ENCODE measurements at regions not wholly inside any gene's neighbourhood (a gene's known extent, or its start where the extent isn't known, plus 50 kb on each side); places are given as distances from the start of the nearest gene placed in this dataset.

DNA sequence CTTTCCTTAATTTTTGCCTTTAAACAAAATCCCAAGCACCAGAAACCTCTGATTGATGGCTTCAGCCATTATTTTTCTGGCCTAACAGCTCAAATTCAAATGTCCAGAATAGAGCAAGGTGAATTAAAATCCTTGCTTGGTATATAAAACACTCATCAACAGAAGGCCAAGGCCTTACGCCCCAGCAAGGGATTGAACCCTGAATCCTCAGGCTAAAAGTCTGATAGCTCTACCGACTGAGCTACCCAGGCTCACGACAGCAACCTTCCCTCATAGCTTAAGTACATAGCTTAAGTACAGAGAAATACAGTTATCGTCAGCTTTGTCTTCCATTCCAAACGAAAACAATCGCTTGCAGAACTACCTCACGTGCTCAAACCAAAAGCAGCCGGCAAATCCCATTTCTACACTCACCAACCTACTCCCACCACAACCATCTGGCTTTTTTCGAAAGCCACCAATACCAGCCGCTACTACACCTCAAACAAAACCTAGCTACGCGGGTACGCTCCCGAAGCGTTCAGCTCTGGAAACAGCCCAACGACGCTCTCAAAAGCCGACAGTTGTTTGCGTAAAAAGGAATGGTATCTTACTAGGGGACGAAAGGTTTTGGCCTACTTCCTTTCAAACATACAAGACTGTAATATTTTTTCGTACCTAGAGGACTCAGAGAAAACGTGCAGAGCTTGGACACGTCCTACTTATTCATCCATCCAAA, 167.5 kb downstream of the GPX5 start:
- no peak overlapping the region for H3K18ac ChIP-seq (ENCODE audit: low read length)
- DNase-seq = no peak
- no peak overlapping the region for H3K23ac ChIP-seq (ENCODE audit: low read length)
- no peak overlapping the region for H3K9ac ChIP-seq (ENCODE audit: low read length)
- no peak overlapping the region for H2BK120ac ChIP-seq (ENCODE audit: insufficient read depth, low read length, poor library complexity)
- H3K79me1 ChIP-seq (ENCODE audit: low read length) = no peaks in the 10 kb centered on the region
- H2AFZ ChIP-seq (ENCODE audit: insufficient read depth, low read length, poor library complexity) = no peak overlapping the region
- peak overlapping the region; percentile 40 for H3K4me2 ChIP-seq (ENCODE audit: low read length)
- H3K27ac ChIP-seq (ENCODE audit: low read depth, low read length) = no peak overlapping the region
- H4K91ac ChIP-seq (ENCODE audit: low read depth, low read length) = no peak overlapping the region
- peaks cover 15% of the 10 kb centered on the region for H3K27me3 ChIP-seq (ENCODE audit: insufficient read depth, low read length)
- no peaks in the 10 kb centered on the region for H3K9me3 ChIP-seq (ENCODE audit: insufficient read depth, low read depth, low read length)
- no peak overlapping the region for H4K12ac ChIP-seq (ENCODE audit: low read depth, low read length)
- no peak overlapping the region for H2AK5ac ChIP-seq (ENCODE audit: low read length)
- no peak overlapping the region for H3K4me3 ChIP-seq (ENCODE audit: low read depth, low read length)
- no peak overlapping the region for H2BK12ac ChIP-seq (ENCODE audit: low read length)
- H3K36me3 ChIP-seq (ENCODE audit: control insufficient read depth in 1 of 2, insufficient read depth in 2 of 2, low read length in 2 of 2) = no peaks in the 10 kb centered on the region
- H3K4ac ChIP-seq (ENCODE audit: low read depth, low read length) = no peak overlapping the region
- no peaks in the 10 kb centered on the region for H3K79me2 ChIP-seq (ENCODE audit: control insufficient read depth, insufficient read depth, low read length, poor library complexity)
- no CpG with 5 or more reads among the region's 23 CpGs for WGBS (ENCODE audit: extremely low coverage, insufficient coverage, insufficient read length)
- H3K14ac ChIP-seq (ENCODE audit: low read length) = no peak overlapping the region
- no peak overlapping the region for H4K8ac ChIP-seq (ENCODE audit: low read depth, low read length)
- H2BK5ac ChIP-seq (ENCODE audit: low read depth, low read length, poor library complexity) = no peak overlapping the region
- H3K4me1 ChIP-seq (ENCODE audit: control insufficient read depth in 1 of 2, insufficient read depth in 2 of 2, low read length in 2 of 2) = peaks cover 0 to 3% of the 10 kb centered on the region in 2 experiments

DNA sequence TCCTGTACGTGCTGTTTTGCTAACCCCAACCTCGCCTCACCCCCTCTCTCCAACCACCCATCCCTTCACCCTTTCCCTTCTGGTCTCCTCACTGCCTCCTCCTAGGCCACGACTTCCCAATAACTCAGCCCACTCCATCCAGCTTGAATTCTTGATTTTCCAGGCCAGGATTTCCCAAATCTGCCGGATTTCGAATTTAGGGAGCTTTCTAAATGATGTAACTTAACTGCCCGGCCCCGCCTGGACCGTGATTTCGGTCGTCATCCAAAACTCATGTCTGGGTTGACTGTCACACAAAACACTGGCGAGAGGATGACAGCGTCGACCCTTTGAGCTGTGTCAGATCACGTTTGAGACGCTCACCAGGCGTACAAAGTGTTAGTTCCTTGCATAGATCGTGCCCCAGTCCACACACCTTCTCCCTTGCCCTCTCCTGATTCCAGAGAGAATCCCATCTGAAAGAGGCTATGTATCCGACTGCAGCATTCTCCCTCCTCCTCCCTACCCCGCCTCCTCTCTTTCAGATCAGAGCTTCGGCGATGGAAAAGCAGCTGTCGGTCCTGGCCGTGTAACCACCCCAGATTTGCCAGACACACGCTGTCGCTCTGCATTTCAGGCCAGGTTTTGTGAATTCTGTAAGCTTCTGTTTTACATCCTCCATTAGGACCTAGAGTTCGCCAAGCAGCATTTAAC, 168.2 kb downstream of the GPX5 start:
- no peak overlapping the region for H3K23ac ChIP-seq (ENCODE audit: low read length)

GRCh38 chr6:28695715-28696114, 170.0 kb downstream of the GPX5 start:
- H3K9me3 ChIP-seq (ENCODE audit: insufficient read depth, low read depth, low read length) = no peaks in the 10 kb centered on the region
- DNase-seq = no peak
- no peak overlapping the region for H4K8ac ChIP-seq (ENCODE audit: low read depth, low read length)
- H2AFZ ChIP-seq (ENCODE audit: insufficient read depth, low read length, poor library complexity) = no peak overlapping the region
- H3K14ac ChIP-seq (ENCODE audit: low read length) = no peak overlapping the region
- no peak overlapping the region for H3K23ac ChIP-seq (ENCODE audit: low read length)
- no peaks in the 10 kb centered on the region for H3K79me1 ChIP-seq (ENCODE audit: low read length)
- H3K4me3 ChIP-seq (ENCODE audit: low read depth, low read length) = no peak overlapping the region
- no peak overlapping the region for H3K18ac ChIP-seq (ENCODE audit: low read length)
- no peak overlapping the region for H3K4ac ChIP-seq (ENCODE audit: low read depth, low read length)
- no CpG with 5 or more reads among the region's 11 CpGs for WGBS (ENCODE audit: extremely low coverage, insufficient coverage, insufficient read length)
- H2BK5ac ChIP-seq (ENCODE audit: low read depth, low read length, poor library complexity) = no peak overlapping the region
- peaks cover 0 to 3% of the 10 kb centered on the region in 2 experiments for H3K4me1 ChIP-seq (ENCODE audit: control insufficient read depth in 1 of 2, insufficient read depth in 2 of 2, low read length in 2 of 2)
- no peak overlapping the region for H2BK12ac ChIP-seq (ENCODE audit: low read length)
- no peak overlapping the region for H2BK120ac ChIP-seq (ENCODE audit: insufficient read depth, low read length, poor library complexity)
- H3K27ac ChIP-seq (ENCODE audit: low read depth, low read length) = no peak overlapping the region
- no peak overlapping the region for H2AK5ac ChIP-seq (ENCODE audit: low read length)
- no peak overlapping the region for H3K4me2 ChIP-seq (ENCODE audit: low read length)
- H3K36me3 ChIP-seq (ENCODE audit: control insufficient read depth in 1 of 2, insufficient read depth in 2 of 2, low read length in 2 of 2) = no peaks in the 10 kb centered on the region
- no peak overlapping the region for H4K12ac ChIP-seq (ENCODE audit: low read depth, low read length)
- no peak overlapping the region for H3K9ac ChIP-seq (ENCODE audit: low read length)
- peaks cover 15% of the 10 kb centered on the region for H3K27me3 ChIP-seq (ENCODE audit: insufficient read depth, low read length)
- H4K91ac ChIP-seq (ENCODE audit: low read depth, low read length) = no peak overlapping the region
- no peaks in the 10 kb centered on the region for H3K79me2 ChIP-seq (ENCODE audit: control insufficient read depth, insufficient read depth, low read length, poor library complexity)

More for the DNA sequence above, 168.2 kb downstream of the GPX5 start:
- WGBS (ENCODE audit: extremely low coverage, insufficient coverage, insufficient read length) = no CpG with 5 or more reads among the region's 26 CpGs
- H3K14ac ChIP-seq (ENCODE audit: low read length) = no peak overlapping the region
- H3K18ac ChIP-seq (ENCODE audit: low read length) = no peak overlapping the region
- peaks cover 15% of the 10 kb centered on the region for H3K27me3 ChIP-seq (ENCODE audit: insufficient read depth, low read length)
- H4K8ac ChIP-seq (ENCODE audit: low read depth, low read length) = no peak overlapping the region
- H3K4me1 ChIP-seq (ENCODE audit: control insufficient read depth in 1 of 2, insufficient read depth in 2 of 2, low read length in 2 of 2) = peaks cover 0 to 3% of the 10 kb centered on the region in 2 experiments
- no peak overlapping the region for H2BK12ac ChIP-seq (ENCODE audit: low read length)
- no peak overlapping the region for H4K91ac ChIP-seq (ENCODE audit: low read depth, low read length)
- no peak overlapping the region for H2AK5ac ChIP-seq (ENCODE audit: low read length)
- H3K79me2 ChIP-seq (ENCODE audit: control insufficient read depth, insufficient read depth, low read length, poor library complexity) = no peaks in the 10 kb centered on the region
- H3K9ac ChIP-seq (ENCODE audit: low read length) = no peak overlapping the region
- H3K4me2 ChIP-seq (ENCODE audit: low read length) = peak overlapping the region; percentile 40
- H3K79me1 ChIP-seq (ENCODE audit: low read length) = no peaks in the 10 kb centered on the region
- no peak overlapping the region for H3K27ac ChIP-seq (ENCODE audit: low read depth, low read length)
- no peak overlapping the region for H4K12ac ChIP-seq (ENCODE audit: low read depth, low read length)
- H3K4ac ChIP-seq (ENCODE audit: low read depth, low read length) = no peak overlapping the region
- H2BK120ac ChIP-seq (ENCODE audit: insufficient read depth, low read length, poor library complexity) = no peak overlapping the region
- no peaks in the 10 kb centered on the region for H3K9me3 ChIP-seq (ENCODE audit: insufficient read depth, low read depth, low read length)
- H2AFZ ChIP-seq (ENCODE audit: insufficient read depth, low read length, poor library complexity) = no peak overlapping the region
- no peak for DNase-seq
- no peak overlapping the region for H2BK5ac ChIP-seq (ENCODE audit: low read depth, low read length, poor library complexity)
- no peak overlapping the region for H3K4me3 ChIP-seq (ENCODE audit: low read depth, low read length)
- no peaks in the 10 kb centered on the region for H3K36me3 ChIP-seq (ENCODE audit: control insufficient read depth in 1 of 2, insufficient read depth in 2 of 2, low read length in 2 of 2)

DNA sequence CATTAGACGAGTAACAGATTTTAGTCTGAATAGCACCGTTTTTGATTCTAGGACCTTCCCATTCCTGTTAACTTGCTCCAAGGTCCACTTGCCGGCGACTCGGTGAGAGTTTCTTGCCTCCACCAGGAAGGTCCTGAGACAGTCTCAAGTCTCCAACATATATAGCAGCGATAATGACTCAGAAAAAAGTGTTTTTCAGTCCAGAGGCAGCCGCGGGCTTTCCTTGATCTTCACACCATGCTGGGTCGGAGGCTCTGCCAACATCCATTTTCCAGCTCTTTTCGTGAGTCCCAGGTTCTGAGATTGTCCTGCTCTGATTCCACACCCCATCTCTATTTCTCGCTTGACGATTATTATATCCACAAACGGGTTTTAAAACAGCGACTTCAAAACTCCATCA, 170.5 kb downstream of the GPX5 start:
- Histone ChIP-seq H3K27ac (ENCODE audit: low read depth, low read length) (no peak overlapping the region), H2AK5ac (ENCODE audit: low read length) (no peak overlapping the region), H2AFZ (ENCODE audit: insufficient read depth, low read length, poor library complexity) (no peak overlapping the region), H3K14ac (ENCODE audit: low read length) (no peak overlapping the region), H2BK5ac (ENCODE audit: low read depth, low read length, poor library complexity) (no peak overlapping the region), H3K4me1 (ENCODE audit: control insufficient read depth in 1 of 2, insufficient read depth in 2 of 2, low read length in 2 of 2) (peaks cover 0 to 3% of the 10 kb centered on the region in 2 experiments), H3K9me3 (ENCODE audit: insufficient read depth, low read depth, low read length) (no peaks in the 10 kb centered on the region), H3K27me3 (ENCODE audit: insufficient read depth, low read length) (peaks cover 15% of the 10 kb centered on the region), H3K18ac (ENCODE audit: low read length) (no peak overlapping the region), H3K79me1 (ENCODE audit: low read length) (no peaks in the 10 kb centered on the region), H3K9ac (ENCODE audit: low read length) (no peak overlapping the region), H4K91ac (ENCODE audit: low read depth, low read length) (no peak overlapping the region), H4K12ac (ENCODE audit: low read depth, low read length) (no peak overlapping the region), H2BK120ac (ENCODE audit: insufficient read depth, low read length, poor library complexity) (no peak overlapping the region), H3K79me2 (ENCODE audit: control insufficient read depth, insufficient read depth, low read length, poor library complexity) (no peaks in the 10 kb centered on the region), H3K4ac (ENCODE audit: low read depth, low read length) (no peak overlapping the region), H3K4me3 (ENCODE audit: low read depth, low read length) (no peak overlapping the region), H2BK12ac (ENCODE audit: low read length) (no peak overlapping the region), H3K36me3 (ENCODE audit: control insufficient read depth in 1 of 2, insufficient read depth in 2 of 2, low read length in 2 of 2) (no peaks in the 10 kb centered on the region), H3K23ac (ENCODE audit: low read length) (no peak overlapping the region), H3K4me2 (ENCODE audit: low read length) (no peak overlapping the region), H4K8ac (ENCODE audit: low read depth, low read length) (no peak overlapping the region)
- DNase-seq = no peak
- WGBS (ENCODE audit: extremely low coverage, insufficient coverage, insufficient read length) = no CpG with 5 or more reads among the region's 14 CpGs
